ENCODE measurements at regions not wholly inside any gene's neighbourhood (a gene's known extent, or its start where the extent isn't known, plus 50 kb on each side); places are given as distances from the start of the nearest gene placed in this dataset.

DNA sequence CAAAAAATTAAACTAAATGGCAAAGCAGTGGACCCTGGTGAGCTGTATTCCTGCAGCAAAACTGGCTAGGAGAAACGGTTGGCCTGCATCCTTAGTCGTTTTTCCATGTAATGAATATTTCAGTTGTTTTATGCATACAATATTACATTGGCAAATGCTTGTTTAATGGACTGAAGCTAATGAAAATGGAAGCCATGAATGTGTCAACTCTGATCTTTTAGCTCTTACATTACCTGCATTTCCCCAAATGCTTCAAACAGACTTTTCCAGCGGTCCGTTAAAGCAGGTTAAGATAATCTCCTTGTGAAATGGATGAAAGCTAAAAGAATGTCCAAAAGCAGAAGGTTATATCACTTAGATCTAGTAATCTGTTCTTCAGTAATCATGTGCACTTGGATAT lies 686.3 kb upstream of the SETBP1 start:
- DNase-seq = no peak

DNA sequence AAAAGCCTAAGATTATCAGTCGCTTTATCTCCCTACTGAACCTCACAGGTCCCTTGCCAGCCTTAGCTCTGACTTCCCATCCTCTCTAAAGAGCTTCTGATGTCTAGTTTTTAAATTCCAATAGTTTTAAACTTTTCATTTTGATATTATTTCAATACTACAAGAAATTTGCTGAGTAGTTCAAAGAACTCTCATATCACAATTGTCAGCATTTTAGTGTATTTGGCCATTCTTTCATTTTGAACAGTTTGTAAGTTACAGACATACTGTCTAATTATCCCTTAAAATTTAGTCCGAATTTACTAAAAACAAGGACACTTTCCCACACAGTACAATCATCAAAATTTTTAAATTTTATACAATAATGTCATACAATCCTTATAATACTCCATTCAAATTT lies 666.8 kb upstream of the SETBP1 start:
- DNase-seq = no peak

DNA sequence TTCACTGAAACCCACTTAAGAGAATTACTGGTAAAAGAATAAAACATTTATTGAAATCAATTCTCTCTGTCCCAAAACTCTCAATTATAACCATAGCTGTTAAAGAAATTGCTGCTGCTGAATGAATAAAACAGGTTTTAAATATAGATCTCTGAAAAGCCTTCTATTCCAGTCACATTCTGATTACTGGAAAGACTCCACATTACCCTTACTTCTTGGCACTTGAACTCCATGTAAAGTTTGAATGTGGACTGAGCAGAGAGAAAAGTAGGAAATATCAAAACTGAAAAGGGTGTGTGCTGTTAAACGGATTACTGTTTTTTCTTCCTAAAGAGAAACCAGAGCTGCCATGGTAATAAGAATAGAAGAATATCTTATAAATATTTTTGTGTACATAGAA lies 655.3 kb upstream of the SETBP1 start:
- no peak for DNase-seq

DNA sequence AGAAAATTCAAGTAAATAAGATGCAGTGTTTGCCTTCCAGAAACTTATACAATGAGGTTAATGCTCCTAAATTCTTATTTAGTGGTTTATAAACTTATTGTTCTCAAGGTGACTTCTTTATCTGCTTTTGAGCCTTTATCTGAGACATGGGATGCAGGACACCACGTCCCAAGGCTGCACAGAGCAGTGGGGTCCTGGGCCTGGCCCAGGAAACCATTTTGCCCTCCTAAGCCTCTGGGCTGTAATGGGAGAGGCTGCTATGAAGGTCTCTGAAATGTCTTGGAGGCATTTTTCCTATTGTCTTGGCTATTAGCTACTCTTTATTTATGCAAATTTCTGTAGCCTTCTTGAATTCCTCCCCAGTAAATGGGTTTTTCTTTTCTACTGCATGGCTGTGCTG lies 652.6 kb upstream of the SETBP1 start:
- no peak for DNase-seq

DNA sequence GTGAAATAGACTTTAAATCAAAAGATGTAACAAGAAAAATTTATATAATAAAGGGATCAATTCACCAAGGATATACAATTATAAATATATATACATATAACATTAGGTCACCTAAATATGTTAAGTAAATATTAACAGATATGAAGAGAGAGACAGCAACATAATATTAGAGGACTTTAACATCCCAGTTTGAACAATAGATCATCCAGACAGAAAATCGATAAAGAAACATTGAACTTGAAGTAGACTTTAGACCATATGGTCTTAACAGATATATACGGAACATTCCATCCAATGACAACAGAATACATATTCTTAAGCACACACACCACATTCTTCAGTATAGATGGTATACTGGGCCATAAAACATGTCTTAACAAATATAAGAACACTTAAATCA lies 649.6 kb upstream of the SETBP1 start:
- DNase-seq = no peak

DNA sequence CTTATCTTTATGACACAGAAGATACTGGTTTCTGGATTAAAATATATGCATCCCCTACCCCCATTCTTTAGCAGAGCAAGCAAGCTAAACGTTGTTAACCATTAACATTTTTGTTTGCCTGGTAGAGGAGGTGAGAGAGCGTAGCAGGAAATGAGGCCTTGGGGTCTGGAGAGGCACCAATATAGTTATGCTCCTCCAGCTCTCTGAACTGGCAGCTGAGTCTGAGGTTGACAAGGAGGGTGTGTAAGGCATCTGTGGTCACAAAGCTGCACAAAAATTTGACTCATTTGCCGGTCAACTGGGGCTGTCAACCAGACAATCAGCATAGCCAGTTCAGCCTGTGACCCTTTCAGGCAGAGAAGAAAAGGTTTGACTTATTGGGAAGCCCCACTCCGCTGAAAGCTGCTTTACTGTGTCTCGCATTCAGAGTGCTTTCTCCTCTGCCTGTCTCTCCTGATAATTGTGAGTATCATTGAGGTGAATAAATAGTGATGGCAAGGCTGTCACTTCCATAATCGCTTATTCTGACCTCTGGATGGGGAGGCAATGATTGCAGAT lies 647.5 kb upstream of the SETBP1 start:
- no peak for DNase-seq

DNA sequence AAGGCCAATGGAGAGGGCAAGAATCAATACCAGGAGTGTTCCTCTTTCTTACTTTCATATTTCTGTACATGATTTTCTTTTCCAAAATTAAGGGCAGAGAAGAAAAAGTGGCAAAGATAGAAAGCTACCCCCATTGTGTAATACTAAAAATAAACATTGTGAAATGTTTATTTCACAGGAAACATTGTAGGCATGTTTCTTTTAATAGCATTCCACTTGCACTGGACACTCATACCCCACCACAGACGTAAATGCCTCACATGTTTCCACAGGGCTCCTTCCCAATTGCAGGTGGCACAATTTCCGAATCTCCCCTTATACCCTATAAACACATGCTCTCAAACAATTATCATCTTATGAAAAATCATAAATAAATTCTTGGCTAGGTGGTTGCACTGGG lies 645.1 kb upstream of the SETBP1 start:
- no peak for DNase-seq

DNA sequence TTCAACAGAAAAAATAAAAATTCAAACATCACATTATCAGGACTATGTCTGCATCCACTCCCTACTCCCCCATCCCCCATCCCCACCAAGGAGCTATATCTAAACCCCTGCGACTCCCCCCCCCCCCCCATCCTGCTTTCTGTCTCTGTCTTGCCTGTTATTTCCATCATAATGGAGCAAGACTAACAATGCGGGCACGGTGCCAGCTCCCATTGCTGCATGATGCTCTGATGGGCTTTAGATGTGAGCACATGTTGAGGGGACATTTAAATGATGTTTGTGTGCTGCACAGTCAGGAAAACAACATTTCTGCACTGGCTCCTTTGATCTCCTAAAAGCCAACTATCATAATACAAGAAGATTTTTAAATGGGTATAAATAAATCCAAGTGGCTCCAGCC lies 644.2 kb upstream of the SETBP1 start:
- DNase-seq = no peak

DNA sequence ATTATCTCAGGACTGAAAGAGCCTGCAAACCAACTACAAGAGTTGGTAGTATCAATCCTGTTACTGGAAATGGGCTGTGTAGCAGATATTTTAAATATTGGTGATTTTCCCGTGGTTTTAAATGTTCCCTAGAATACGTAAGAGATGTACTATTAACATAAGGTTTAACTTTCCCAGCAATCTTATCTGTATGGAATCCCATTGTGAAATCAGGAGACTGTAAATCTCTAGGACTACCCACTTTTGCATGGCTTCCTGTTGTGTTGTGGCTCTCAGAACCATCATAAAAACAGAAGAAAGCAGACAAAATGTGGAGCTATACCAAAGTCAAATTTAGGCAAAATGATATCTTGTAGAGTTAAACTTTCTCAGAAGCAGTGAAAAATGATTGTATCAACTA lies 641.5 kb upstream of the SETBP1 start:
- no peak for DNase-seq

DNA sequence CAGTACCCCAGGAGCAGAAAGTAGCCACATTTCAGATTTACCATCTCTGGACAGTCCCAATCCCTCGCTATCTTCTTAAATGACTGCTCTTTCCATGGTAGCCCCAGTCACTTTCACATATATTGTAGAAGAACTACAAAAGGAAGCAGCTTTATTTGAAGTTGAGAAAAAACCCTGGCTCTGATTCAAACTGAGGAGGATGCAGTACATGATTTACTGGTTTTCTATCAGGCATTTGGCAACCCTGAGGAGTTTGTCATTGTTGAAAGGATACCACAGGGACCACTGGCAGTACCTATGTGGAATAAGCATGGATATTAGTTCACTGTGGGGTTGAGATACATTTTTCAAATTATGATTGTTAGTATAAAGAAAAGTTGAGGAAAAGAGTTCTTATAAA lies 640.9 kb upstream of the SETBP1 start:
- no peak for DNase-seq

DNA sequence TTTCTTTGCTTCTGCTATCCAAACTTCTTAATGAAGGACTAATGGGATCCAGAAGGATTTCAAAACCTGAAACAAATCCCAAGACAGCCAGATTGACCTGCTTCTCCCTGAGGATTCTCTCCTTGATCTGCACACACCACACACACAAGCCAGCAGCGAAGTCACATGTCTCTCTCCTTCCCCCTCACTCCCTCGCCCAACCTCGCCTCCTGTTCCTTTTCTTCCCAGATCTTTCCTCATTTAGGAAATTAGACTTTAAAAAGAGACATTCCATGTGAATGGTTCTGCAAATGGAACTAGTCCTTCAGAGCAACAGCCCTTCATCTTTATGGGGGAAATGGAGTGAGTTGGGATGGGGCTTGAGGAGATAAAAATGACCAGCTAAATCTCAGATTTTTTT lies 639.1 kb upstream of the SETBP1 start:
- DNase-seq = no peak

DNA sequence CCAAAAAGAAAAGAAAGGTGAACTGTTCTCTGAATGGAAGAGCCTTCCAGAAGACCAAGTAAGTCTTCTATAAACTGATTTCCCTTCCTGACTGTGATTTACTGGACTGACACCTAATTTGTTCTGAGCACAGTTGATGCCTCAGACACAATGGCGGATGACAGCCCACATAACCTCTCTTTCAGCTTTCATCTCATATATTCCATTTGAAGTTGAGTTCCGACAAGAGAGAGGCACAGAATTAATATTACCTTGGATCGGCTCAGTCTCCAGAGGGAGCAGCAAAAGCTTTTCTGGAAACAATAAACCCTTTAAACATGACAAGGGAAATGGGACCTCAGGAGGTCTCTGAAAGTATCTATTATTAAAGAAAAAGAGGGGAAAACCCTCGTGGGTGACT lies 638.7 kb upstream of the SETBP1 start:
- no peak for DNase-seq

DNA sequence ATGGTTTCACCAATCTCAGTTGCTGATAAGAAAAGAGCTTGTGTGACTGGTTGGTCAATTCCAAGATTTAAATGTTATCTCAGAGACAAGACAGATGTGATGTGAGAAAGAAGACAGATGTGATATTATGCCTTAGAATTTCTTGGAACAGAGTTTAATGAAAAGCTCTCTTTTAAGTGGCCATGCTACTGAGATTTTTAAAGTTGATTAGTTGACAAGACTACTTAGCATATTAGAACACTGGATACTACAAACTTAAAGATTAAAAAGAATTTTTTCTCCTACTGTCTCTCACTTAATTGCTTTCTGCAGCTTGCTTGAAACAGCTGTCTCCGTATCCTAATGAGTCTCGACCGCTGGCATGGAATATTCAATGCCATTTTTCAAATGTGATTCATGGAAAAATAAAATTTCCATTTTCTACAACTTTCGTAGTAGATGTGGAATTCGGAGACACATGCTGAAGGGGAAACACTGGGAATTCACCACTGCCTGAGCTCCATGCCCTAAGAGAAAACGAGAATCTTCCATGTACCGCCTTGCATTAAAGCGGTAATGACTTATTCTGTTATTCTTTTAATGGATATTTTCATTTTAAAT lies 634.2 kb upstream of the SETBP1 start:
- DNase-seq = no peak

DNA sequence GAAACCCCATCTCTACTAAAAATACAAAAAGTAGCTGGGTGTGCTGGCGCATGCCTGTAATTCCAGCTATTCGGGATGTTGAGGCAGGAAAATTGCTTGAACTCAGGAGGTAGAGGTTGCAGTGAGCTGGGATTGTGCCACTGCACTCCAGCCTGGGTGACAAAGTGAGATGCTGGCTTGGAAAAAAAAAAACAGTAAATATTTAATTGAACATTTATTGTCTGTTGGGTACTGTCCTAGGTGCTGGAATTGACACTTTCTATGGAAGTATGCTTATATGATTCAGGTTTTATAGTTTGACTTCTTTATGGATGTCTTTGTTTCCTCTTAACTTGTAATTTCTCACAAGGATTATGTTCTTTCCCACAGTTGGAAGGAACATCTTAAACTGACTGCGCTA lies 633.1 kb upstream of the SETBP1 start:
- DNase-seq = no peak

DNA sequence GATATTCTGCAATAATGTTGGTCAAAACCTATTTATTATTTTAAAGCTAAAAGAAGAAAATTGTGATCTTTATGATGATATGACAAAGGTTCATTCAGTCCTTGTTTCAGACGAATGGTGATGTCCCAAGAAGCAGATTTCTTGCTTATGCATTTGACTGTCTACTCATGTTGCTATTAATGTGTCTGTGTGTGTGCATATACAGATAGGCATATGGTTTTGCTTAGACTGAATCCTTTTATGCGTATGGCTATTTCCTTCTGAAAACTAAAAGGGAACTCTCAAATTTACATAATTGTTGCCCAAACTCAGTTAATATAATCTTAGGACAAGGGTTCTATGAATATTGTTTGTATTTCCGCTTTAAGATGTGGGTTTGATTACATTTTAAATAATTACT lies 632.3 kb upstream of the SETBP1 start:
- DNase-seq = no peak

DNA sequence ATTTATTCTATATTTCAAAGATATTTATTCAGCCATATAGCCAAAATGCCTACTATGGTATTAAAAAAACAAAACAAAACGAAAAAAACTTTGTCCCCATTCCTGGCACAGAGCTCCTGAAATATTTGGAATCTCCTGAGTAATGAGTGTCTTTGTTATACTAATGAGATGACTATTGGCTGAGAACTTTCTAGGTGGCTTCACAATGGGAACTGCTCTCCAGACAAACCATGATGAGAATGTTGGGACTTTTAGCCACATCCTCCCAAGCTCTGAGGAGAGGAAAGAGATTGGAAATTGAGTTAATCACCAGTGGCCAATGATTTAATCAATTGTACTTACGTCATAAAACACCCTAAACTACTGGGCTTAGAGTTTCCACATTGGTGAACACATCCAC lies 631.8 kb upstream of the SETBP1 start:
- no peak for DNase-seq

DNA sequence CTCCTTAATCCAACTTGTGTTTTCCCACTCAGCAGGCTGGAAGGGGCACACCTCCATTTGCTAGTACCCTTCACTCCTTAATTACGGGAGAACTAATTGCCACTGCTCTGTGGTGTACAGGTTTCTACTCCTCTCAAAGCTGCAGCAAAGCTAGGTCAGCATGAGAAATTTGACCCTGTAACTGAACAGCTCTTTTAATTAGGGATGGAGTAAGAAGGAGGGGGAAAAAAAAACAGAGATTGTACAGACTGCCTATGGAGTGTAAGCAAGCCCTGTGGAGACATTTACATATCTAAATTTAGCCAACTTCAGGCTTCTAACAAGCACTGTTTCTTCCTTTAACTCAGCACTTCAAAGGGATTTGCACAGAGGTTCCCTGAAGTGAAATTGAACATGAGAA lies 629.7 kb upstream of the SETBP1 start:
- DNase-seq = no peak

DNA sequence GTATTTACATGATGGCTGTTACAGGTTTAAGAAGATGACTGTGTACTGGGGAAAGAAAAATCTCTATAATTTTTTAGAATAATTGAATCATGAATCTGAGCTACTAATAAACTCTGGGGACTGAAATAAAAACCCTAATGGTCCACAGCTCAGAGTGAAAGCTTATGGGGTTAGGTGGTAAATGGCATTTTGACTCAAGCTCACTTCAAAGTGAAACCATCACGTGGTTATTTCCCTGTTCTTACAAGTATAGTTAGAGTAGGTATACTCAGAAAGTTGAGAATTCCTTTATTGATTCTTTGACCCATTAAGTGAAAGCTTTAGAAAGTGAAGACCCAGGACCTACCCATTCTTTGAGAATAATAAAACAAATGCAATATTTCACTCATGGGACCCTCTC lies 626.2 kb upstream of the SETBP1 start:
- no peak for DNase-seq

DNA sequence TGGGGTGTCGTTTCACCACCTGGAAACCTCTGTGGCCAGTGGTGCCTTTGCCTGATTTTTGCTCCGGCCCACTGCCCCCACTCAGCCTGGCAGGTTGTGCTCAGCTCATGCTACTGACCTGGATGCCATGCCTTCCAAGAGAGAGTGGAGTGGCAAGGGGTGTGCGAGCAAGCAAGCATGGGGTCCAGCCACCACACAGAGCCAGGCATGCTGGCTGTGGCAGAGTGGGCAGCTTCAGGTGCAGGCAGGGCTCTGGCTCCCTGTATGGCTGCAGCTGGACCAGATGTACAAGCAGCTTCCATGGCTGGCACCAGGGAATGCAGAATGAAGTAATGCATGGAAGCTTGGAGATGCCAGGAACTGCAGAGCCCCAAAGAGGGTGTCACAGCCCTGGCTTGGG lies 620.5 kb upstream of the SETBP1 start:
- no peak for DNase-seq

DNA sequence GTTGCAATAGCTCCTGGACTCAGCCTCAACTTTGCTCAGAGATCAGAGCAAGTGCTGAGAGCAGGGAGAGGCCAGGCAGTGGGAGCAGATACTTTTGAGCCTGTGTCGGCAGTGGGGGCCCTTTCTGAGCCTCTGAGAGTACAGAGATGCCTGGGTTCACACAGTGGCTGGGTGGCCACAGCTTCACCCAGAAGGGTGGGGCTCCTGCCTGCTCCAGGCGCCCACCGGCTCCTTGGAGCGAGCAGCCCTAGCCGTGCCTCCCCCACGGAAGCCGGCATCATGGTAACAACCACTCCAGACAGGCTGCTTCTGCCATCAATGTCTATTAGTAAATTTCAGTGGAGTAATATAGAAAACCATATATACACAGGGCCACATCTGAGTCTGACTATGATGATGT lies 619.2 kb upstream of the SETBP1 start:
- DNase-seq = no peak

DNA sequence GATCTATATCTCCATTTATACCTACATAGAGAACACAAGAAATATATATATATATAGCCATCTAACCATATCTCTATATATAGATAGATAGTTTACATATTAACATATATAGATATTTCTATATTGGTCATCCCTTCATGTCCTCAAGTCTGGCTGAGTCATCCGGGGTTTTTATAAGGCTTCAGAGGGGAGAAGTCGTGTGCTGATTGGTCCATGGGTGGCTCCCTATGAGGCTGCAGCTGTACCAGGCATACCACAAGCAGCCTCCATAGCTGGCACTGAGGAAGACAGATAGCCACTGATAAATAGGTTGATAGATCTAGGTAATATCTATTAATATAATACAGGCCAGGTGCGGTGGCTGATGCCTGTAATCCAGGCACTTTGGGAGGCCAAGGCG lies 618.3 kb upstream of the SETBP1 start:
- DNase-seq = no peak

DNA sequence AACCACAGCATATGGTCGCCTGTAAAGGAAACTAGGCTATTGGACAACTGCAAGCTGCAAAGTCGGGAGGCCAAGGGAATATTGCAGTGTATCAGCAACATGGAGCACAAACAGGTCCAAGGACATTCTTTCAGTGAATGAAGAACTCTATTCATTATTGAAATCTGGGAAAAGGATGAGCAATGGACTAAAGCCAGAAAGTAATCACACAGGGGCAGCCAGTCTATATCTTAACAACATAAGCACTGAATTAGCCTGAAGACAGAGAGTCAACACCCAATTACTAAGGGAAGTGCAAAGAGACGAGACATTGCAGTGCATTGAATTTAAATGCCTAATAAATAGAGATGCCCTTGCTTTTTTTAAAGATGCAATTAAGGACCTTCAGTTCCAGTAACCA lies 615.5 kb upstream of the SETBP1 start:
- DNase-seq = no peak

DNA sequence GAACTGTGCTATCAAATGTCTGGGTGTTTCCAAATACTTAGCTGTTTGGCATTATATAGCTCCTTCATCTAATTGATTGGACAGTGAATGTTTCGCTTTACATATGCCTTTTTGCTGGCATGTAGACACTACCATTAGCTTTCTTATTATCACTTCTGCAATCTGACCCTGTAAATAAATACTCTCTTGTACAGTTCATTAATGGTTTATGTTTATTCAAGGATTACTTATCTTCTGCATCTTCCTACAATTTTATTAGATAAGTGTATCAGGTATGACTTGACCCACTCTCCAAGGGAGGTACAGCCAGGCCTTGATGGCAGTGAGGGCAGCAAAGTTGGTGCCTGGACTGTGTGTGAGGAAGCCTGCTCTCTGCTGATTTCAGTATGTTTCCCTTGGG lies 614.1 kb upstream of the SETBP1 start:
- no peak for DNase-seq

DNA sequence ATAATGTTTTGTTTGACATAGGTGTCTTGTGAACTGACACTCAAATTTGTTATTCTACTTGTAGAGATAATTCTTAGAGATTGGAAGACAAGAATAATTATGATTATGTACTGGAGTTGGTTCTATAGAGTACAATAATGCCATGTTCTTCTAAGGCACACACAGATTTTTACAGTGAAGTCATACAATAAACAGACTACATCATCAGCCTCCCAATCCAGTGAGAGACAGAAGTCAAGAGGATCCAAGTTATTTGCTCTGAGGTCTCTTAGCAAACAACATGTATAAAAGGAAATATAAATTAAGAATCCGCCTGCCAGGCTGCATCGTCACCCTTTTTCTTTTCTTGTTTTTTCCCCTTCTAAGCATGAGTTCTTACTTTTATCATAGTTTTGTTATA lies 613.5 kb upstream of the SETBP1 start:
- DNase-seq = no peak

DNA sequence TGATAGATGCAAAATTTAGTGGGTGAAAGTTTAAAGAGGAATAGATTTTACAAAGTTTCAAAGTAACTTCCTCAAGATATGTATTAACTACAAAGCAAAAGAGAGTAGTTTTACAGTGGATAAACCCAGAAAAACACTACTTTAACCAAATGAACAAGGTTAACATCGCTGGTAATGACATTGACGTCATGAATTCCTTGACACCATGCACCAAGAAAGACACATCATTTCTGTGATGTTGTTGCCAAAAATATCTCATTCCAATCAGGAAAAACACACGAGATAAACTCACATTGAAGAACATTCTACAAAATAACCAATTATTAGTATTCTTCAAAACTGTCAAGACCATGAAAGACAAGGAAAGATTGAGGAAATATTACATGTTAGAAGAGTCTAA lies 605.6 kb upstream of the SETBP1 start:
- DNase-seq = no peak

DNA sequence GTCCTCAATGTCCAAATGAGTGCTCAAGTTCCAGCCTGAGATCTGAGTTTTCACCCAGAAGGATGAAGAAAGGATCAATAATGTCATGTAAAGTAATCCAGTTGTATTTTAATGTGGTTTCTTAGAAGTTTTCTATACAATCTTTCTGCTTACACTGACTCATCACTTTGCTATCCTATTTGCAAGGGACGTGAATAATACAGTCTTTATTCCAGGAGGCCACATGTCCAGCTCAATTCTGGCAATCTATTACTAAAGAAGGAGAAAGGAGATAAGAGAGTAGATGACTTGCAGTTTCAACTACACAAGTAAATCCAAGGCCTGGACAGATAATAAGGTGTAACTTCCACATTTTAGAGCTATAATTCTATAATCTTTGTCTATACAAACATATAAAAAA lies 601.1 kb upstream of the SETBP1 start:
- no peak for DNase-seq
